Astrocyte of the cerebellum (primary cell): ENCODE measurements at regions not wholly inside any gene's neighbourhood (a gene's known extent, or its start where the extent isn't known, plus 50 kb on each side); places are given as distances from the start of the nearest gene placed in this dataset.
"Not testable (repeated sequence)": the region's sequence is repeated elsewhere in the genome, so short reads cannot be mapped to it uniquely, and the experiment has no call there.

Source experiments
- DNase-seq: peaks from one replicate; pipeline ENCODE4 v3.0.0-alpha.2; 2011; ENCODE audit warnings: low read depth
- H3K4me3 ChIP-seq: 2 replicates; pipeline ENCODE4 v1.5.1; 2011; ENCODE audit warnings: mild to moderate bottlenecking, low read depth, low read length, moderate library complexity
- CTCF ChIP-seq: IDR thresholded peaks from 2 replicates; pipeline ENCODE4 v1.5.1; 2012; ENCODE audit warnings: low read length, low read depth, moderate library complexity, mild to moderate bottlenecking; ENCODE audit errors: missing control alignments
- in situ Hi-C: cut with HindIII; loops from 2 replicates; pipeline ENCODE4 v1.10.0; 2017; ENCODE audit warnings: low sequenced_read_pairs

GRCh38 chr5:23977997-23978396, 470.6 kb downstream of the PRDM9 start:
- TF ChIP-seq CTCF: peak; percentile 22
- in situ Hi-C loops: no loop called here
- DNase-seq: no peak
- H3K4me3 ChIP-seq: no peak overlapping the region

- TF ChIP-seq CTCF: no peak
- no peak overlapping the region for H3K4me3 ChIP-seq
- in situ Hi-C loops: no loop called here
- DNase-seq: no peak
These were observed 484.0 kb downstream of the PRDM9 start for GRCh38 chr5:23991406-23991805.

DNA sequence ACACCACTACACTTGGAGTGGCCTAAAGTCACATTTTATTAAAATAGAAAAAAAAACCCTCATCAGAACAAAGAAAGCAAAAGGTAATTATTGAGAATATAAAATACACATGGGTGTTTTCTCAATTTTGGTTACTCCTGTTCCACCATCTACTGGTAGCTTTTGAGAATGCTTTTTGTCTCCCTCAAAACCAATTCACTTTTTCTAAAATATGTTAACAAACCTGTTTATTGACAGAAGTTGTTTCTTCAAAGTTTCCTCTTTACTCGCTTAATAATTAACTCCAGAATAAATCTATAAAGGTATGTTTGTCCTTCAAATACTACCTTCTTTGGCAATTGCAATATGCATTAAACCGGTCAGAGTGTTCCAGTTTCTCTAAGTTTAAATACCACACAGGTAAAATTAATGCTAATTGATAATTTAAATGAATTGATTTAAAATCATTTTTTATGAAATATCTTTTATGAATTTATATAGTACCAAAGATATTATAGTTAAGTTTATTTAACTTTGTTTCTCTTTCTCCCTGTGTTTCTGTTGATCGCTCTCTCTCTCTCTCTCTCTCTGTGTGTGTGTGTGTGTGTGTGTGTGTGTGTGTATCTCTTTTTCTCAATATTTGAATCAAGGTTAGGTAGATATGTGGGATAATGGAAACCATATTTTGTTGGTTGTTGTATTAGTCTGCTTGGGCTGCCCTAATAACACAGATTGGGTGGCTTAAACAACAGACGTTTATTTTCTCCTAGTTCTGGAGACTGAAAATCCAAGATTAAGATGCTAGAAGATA, 487.4 kb downstream of the PRDM9 start:
- TF ChIP-seq CTCF: no peak
- no peak overlapping the region for H3K4me3 ChIP-seq
- DNase-seq: no peak
- in situ Hi-C loops: no loop called here

GRCh38 chr5:23996525-23996924, 489.1 kb downstream of the PRDM9 start:
- in situ Hi-C loops: no loop called here
- no peak for TF ChIP-seq CTCF
- no peak overlapping the region for H3K4me3 ChIP-seq
- DNase-seq: no peak

GRCh38 chr5:24005384-24005783, 498.0 kb downstream of the PRDM9 start:
- no peak overlapping the region for H3K4me3 ChIP-seq
- DNase-seq: no peak
- in situ Hi-C loops: no loop called here
- no peak for TF ChIP-seq CTCF

GRCh38 chr5:24017710-24018109, 510.3 kb downstream of the PRDM9 start:
- in situ Hi-C loops, DNase-seq, H3K4me3 ChIP-seq: not testable (repeated sequence)

DNA sequence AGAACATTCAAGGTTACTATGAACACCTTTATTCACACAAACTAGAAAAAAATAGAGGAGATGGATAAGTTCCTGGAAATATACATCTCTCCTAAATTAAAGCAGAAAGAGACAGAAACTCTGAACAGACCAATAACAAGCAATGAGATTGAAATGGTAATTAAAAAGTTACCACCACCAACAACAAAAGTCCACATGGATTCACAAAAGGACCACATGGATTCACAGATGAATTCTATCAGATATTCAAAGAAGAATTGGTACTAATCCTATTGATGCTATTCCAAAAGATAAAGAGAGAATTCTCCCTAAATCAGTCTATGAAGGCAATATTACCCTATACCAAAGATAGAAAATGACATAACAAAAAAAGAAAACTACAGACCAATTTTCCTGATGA, 518.9 kb downstream of the PRDM9 start:
- no peak for TF ChIP-seq CTCF
- in situ Hi-C loops: no loop called here
- no peak overlapping the region for H3K4me3 ChIP-seq
- DNase-seq: no peak
